ENCODE measurements at regions not wholly inside any gene's neighbourhood (a gene's known extent, or its start where the extent isn't known, plus 50 kb on each side); places are given as distances from the start of the nearest gene placed in this dataset.
"Not testable (repeated sequence)": the region's sequence is repeated elsewhere in the genome, so short reads cannot be mapped to it uniquely, and the experiment has no call there.

DNA sequence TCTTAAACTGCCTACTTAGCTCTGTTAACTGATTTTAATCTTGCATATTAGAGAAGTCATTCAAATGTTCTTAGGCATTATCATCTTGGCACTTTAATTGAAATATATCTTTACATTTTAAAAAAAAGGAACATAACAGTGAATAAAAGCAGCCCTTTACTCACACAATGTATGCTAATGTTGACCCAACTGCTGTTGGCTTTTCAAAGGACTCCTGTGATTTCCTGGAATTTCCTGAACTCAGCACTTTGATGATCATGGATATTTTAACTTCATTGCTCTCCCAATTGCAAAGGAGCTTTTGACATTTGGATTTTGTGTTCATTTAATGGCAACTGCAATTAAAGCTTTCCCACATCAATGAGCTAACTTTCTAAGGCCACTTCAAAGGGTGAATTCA lies 1230.3 kb downstream of the DIAPH3 start:
- no peak for DNase-seq

GRCh38 chr13:58935689-58936088 lies 1228.0 kb downstream of the DIAPH3 start:
- no peak for DNase-seq

DNA sequence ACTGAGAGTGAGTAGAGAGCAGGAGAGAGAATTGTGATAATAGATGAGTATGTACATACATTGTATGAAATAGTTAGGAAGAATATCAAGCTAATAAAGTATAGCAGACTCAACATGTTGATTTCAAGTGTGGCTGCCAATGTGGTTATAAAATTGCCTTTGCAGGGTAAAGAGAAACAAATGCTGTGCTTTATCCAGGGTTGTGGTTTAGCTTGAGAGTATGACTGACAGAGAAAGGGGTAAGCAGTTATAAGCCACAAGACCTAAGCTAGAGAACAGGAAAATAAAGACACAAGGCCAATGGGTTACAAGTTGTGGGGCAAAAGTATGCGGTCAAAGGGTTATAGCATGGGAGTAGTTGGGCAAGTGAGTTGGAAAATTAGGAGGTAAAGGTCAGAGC lies 1217.5 kb downstream of the DIAPH3 start:
- DNase-seq = no peak

GRCh38 chr13:58949646-58950045 lies 1214.1 kb downstream of the DIAPH3 start:
- DNase-seq = no peak

DNA sequence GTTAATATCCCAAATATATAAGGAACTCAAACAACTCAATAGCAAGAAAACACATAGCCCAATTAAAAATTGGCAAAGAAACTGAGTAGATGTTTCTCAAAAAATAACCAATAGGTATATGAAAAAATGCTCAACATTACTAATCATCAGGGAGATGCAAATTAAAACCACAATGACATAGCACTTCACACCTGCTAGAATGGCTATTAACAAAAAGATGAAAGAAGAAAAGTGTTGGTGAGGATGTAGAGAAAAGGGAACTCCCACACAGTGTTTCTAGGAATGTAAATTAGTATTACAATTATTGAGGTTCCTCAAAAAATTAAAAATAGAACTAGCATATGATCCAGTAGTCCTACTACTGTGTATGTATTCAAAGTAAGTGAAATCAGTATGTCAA lies 1212.8 kb downstream of the DIAPH3 start:
- no peak for DNase-seq

DNA sequence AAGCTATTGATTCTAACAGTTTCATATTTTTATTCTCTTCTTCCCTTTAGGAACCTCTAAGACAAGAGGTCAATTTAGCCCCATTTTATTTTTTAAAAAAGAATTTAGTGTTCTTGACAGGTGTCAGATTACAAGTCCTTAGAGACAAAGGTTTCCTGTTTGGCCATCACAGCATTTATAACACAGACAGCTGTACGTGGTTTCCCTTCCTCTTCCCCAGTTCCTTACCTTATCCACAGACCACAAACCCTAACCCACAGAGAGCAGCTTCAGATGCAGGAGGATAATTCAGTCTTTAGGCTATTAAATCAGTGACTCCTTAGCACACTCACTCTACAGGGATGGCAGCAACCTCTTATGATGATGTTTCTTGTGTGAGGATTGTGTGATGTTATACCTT lies 1210.1 kb downstream of the DIAPH3 start:
- no peak for DNase-seq

GRCh38 chr13:58955546-58956385 lies 1208.0 kb downstream of the DIAPH3 start:
- no peak for DNase-seq

- not testable (repeated sequence) for DNase-seq
These were observed 1205.6 kb downstream of the DIAPH3 start for GRCh38 chr13:58958097-58958496.

DNA sequence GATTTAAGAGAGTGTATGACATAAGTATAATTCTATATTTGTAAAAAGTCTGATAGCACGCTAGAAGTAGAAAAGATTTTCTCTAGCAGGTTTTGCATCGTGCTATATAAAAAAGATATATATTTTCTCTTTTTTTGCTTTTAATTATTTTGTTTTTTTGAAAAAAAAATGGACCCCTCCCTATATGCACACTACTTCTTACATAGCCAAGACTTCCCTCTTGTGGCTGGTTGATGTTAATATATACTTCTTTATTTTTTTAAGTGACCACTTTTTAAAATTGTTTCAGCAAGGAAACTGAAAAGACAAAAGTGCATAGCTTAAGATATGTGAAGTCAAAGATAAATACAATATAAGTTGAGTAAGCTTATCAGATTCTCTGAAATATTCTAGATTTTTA lies 1202.8 kb downstream of the DIAPH3 start:
- no peak for DNase-seq

DNA sequence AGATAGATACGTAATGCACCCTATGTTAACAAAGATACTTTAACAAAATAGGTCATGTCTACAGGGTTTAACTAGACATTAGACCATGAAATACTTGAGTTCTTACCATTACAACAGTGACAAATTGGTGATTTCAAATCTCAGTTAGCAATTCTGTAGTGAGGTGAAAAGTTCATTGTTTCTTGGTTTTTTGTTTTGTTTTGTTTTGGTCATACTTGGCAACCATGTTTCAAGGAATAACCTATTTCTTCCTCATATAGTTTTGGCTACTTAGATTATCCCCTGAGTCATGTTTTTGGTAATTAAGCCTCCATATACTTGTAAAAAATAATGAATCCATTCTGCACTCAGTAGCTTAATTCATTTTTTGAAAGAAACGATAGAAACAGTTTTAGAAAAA lies 1200.4 kb downstream of the DIAPH3 start:
- no peak for DNase-seq

DNA sequence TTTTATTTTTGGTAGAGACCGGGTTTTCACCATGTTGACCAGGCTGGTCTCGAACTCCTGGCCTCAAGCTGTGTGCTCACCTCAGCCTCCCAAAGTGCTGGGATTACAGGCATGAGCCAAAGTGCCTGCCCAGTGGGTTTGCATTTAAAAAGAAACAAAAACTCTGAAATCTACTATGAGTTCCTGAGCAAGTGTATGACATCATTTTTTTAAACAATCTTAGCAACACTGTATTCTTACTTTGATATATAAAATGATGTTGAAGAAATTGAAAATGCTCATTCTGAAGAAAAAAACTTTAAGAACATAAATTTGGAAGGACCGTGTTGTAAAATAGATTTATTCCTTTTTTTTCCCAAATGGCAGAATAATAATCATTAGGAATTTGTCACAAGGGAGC lies 1199.7 kb downstream of the DIAPH3 start:
- no peak for DNase-seq

DNA sequence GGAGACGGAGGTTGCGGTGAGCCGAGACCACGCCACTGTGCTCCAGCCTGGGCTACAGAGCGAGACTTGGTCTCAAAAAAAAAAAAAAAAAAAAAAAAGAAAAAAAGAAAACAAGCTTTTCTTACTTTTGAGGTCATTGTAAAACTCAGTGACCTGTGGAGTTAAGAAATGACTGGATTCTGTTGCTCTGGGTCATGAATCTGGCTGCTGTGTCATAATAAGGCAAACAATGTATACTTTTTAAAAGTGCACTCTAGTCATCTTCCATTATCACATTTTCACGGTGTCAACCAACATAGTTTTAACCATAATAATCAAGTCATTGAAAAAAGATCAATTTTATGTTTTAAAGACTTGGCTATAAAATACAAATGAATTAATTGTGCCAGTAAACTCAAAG lies 1186.6 kb downstream of the DIAPH3 start:
- no peak for DNase-seq

GRCh38 chr13:58978331-58978730 lies 1185.4 kb downstream of the DIAPH3 start:
- no peak for DNase-seq

DNA sequence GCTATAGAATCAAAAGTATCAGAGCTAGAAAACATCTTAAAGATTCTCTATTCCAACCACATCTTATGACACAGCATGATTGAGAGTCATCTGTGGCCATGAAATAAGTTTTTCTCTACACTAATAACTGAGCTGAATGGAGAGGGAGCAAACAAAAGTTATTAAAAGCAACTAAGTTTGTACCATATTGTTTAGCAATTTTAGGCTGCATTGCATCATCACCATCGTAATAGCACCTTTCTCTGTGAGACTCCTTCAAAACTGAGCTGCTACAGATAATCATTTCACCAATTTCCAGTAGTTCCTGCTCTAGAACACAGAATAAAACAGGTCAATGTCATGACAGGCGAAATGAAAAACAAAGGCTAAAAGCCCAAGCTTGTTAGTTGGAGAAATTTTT lies 1183.9 kb downstream of the DIAPH3 start:
- no peak for DNase-seq

- DNase-seq = no peak
These were observed 1177.9 kb downstream of the DIAPH3 start for GRCh38 chr13:58985845-58986244.

DNA sequence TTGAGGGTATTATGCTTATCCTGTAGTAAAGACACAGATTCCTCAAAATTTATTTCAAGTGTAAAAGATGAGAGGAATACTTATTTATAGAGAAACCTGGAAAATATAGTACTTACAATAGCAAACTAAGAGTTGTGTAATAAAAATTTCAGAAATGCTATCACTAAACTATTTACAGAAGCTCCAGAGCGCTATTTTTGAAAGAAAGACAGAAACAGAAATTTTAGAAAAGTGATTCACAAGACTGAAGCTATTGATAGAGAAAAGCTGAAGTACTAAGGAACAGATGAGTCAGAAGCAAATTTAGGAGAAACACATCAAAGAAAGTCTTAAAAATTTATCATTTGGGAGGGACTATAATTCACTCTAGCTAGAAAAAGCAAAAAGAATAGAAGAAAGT lies 1174.2 kb downstream of the DIAPH3 start:
- no peak for DNase-seq

DNA sequence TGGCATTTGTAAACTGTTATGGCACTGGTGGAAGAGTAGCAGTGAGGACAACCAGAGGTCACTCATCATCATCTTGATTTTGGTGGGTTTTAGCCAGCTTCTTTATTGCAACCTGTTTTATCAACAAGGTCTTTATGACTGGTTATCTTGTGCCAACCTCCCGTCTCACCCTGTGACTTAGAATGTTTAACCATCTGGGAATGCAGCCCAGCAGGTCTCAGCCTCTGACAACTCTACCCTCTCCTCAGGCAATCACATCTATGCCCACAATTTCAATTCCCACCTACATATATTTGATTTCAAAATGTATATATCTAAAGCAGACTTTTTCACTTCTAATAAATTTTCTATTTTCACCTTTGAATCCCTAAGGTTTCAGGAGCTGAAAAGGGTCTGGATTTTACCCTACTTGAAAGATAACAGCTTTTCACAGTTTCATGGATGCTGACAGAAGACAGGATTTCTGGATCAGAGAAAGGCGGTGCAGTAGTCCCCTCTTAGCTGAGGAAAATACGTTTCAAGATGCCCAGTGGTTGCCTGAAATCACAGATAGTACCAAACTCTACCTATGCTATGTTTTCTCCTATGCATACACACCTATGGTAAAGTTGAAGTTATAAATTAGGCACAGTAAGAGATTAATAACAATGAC lies 1171.8 kb downstream of the DIAPH3 start:
- no peak for DNase-seq

DNA sequence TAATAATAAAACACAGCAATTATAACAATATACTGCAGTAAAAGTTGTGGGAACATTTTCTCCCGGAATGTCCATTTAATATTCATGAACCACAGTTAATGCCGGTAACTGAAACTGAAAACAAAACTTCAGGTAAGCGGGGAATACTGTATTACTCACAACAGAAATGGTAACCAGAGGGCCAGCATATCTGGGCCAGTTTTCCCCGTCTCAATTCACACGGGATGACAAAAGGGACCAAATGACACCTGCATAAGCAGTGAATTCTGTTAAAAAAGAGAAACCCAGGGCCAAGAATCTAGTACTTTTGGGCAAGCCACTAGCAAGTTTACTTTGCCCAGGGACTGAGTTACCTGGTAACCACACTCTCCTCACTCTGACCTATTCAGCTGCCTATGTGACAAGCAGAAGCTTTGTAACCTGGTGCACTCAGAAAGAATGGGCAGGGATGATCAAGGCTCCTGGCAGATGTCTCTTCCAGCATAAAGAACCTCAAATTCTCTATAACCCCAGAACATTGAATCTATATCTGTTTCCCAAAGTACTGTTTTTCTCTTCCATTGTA lies 1171.2 kb downstream of the DIAPH3 start:
- DNase-seq = no peak

DNA sequence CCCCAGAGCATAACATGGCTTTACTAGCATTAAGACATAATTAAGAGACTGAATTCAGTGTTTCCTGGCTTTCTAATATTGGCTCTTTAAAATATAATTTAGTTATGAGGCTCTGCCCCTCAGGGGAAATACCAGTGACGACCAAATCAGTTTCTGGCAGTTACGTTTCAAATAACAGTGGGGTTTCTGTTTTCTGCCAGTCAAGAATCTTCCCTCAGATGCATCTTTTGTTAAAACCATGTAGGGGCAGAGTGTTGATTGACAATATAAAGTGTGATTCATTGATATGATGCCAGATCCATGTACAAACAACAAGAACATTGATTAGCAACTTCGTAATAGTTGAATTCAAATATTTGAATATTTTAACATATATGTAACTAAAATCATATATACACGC lies 1169.7 kb downstream of the DIAPH3 start:
- DNase-seq = no peak

DNA sequence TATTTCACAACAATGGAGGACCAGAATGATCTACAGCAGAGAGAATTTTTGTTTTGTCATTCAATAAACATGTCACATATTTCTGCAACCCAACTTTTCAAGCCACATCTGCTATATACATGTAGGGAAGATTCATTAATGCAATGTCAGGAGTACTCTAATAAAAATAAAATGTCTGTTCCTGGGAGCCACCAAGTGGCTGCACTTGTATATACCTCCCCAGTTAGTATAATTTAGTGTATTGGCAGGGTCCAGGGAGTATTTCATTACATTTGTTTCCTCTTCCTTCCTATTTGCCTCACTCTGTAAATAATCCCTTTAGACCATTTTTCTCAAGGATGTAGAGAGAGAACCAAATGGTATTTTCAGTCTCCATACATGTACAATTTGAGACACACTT lies 1169.0 kb downstream of the DIAPH3 start:
- no peak for DNase-seq

DNA sequence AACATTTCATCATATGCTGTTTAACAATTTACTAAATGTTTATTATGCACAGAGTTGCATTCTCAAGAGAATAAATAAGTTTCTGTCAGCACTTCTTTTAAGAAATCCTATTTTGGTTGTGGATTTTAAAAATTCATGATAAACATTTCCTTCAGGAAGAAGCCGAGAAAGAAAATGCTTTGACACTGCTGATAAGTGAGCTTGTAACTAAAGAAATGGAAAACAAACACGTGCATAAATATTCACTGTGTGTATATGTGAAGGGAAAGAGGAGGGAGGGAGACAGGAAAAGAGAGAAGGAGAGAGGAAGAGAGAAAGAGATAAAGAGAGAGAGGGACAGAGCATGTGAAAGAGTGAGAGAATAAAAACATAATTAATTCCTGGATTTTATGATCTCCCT lies 1165.0 kb downstream of the DIAPH3 start:
- DNase-seq = no peak

- DNase-seq = no peak
These were observed 1163.9 kb downstream of the DIAPH3 start for GRCh38 chr13:58999851-59000250.

DNA sequence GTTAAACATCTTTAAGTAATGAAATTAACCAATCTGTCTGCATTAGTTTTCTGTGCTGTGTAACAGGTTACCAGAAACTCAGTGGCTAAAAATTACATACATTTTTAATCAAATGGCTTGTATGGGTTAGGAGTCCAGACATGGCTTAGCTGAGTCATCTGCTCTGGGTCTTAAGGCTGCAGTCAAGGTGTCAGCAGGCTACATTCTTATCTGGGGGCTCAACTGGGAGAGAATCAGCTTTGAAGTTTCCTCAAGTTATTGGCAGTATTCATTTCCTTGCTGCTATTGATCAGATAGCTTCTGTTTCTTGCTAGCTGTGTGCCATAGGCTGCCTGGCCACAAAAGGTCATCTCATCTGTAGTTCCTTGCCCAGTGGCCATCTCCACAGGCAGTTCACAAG lies 1163.0 kb downstream of the DIAPH3 start:
- DNase-seq = no peak

GRCh38 chr13:59012731-59013130 lies 1151.0 kb downstream of the DIAPH3 start:
- no peak for DNase-seq

Measured in activated CD4-positive, CD25-positive, alpha-beta regulatory T cell (primary cell).